GM18909 (cell line): ENCODE measurements at regions not wholly inside any gene's neighbourhood (a gene's known extent, or its start where the extent isn't known, plus 50 kb on each side); places are given as distances from the start of the nearest gene placed in this dataset.

Experiments used
- ATAC-seq: cut with Tn5 transposase; IDR thresholded peaks from one replicate; pipeline ENCODE4 v1.9.1; 2021; ENCODE audit warnings: mild to moderate bottlenecking; ENCODE audit not compliant: unreplicated experiment, poor library complexity

- no peak for ATAC-seq
These were observed 207.0 kb upstream of the SLC30A5 start for GRCh38 chr5:68886814-68887213.

DNA sequence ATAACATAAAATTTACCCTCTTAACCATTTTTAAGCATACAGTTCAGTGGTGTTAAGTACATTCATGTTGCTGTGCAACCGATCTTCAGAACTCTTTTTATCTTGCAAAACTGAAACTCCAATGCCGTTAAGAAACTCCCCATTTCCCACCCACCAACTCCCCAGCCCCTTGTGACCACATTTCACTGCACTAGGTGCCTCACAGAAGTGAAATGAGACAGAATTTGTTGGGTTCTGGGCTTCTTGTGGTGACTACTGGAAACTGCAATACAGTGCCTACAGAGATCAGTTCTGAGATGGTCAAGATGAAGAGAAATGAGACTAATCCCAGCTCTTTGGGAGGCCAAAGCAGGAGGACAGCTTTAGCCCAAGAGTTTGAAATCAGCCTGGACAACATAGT is 202.1 kb upstream of the SLC30A5 start:
- ATAC-seq, result peak; percentile 52

- ATAC-seq, result no peak
These were observed 199.1 kb upstream of the SLC30A5 start for GRCh38 chr5:68894673-68895072.

GRCh38 chr5:68898951-68899471 is 194.8 kb upstream of the SLC30A5 start:
- no peak for ATAC-seq

- ATAC-seq, result no peak
These were observed 181.7 kb upstream of the SLC30A5 start for GRCh38 chr5:68911840-68912690.

GRCh38 chr5:68915079-68915478 is 178.7 kb upstream of the SLC30A5 start:
- no peak for ATAC-seq

- ATAC-seq, result no peak
These were observed 175.5 kb upstream of the SLC30A5 start for GRCh38 chr5:68918306-68918705.

DNA sequence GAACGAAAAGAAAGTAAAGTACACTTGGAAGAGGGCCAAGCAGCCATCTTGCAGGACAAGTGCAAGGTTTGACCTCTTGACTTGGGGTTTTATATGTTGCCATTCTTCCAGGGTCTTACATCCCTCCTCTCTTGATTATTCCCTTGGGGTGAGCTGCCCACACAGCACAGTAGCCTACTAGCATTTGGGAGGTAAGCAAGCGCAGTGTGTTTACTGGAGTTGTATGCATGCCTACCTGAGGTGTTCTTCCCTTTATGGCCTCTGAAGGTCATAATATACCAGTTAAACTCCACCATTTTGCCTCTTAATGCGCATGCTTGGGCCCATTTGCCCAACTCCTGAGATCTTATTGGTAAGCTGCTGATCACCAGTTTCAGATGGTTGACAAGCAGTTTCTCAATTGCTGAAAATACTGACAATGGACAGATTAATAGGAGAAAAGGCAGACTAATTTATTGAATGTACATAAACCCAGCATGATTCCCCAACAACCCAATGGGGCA is 173.8 kb upstream of the SLC30A5 start:
- ATAC-seq, result no peak

DNA sequence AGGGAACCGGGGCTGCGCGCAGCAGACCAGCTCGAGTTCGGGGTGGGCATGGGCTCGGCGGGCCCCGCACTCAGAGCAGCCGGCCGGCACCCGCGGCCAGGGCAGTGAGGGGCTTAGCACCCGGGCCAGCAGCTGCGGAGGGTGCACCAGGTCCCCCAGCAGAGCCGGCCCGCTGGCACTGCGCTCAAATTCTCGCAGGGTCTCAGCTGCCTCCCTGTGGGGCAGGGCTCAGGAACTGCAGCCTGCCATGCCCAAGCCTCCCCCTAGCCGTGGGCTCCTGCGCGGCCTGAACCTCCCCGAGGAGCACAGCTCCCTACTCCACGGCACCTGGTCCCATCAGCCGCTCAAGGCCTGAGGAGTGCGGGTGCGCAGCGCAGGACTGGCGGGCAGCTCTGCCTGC is 172.9 kb upstream of the SLC30A5 start:
- no peak for ATAC-seq

- ATAC-seq, result no peak
These were observed 171.4 kb upstream of the SLC30A5 start for GRCh38 chr5:68922172-68922987.

GRCh38 chr5:68924481-68925145 is 169.2 kb upstream of the SLC30A5 start:
- ATAC-seq, result no peak

- ATAC-seq, result no peak
These were observed 165.1 kb upstream of the SLC30A5 start for GRCh38 chr5:68928617-68929302.

DNA sequence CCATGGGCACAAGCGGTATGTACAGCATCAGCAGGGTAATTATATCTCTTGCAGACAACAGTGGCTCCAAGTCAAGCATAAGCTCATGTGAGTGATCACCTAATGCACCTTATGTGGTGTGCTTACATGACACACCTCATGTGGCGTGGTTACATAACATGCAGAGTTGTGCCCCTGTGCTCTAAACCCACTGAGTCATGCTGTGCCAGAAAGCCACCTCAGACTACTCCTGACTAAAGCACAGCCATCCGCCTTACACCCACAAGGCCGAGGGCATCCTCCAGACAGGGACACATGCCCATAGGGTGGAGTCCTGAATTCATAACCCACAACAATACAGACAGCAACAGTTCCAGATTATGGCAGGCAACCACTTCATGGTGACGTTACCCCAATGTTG is 163.7 kb upstream of the SLC30A5 start:
- no peak for ATAC-seq

- no peak for ATAC-seq
These were observed 160.9 kb upstream of the SLC30A5 start for GRCh38 chr5:68932830-68933434.

DNA sequence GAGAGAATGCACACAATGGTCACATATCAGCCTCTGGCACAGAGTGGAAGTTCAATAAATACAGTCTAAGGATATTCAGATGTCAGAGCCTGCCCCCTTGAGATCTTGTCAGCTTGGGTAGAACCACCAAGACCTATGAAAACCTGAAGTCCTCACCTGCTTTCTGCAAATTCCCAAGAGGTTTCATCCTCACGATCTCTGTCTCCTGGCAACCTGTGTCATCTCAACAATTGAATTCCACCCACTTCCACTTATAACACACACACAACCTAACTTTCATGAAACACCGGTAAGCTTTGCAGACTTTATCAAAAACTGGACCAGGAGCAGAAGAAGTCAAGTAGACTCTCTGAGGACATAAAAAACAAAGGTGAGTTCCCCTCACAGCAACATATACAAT is 151.6 kb upstream of the SLC30A5 start:
- no peak for ATAC-seq

GRCh38 chr5:68946728-68947127 is 147.1 kb upstream of the SLC30A5 start:
- no peak for ATAC-seq

- no peak for ATAC-seq
These were observed 145.8 kb upstream of the SLC30A5 start for GRCh38 chr5:68947986-68948385.

DNA sequence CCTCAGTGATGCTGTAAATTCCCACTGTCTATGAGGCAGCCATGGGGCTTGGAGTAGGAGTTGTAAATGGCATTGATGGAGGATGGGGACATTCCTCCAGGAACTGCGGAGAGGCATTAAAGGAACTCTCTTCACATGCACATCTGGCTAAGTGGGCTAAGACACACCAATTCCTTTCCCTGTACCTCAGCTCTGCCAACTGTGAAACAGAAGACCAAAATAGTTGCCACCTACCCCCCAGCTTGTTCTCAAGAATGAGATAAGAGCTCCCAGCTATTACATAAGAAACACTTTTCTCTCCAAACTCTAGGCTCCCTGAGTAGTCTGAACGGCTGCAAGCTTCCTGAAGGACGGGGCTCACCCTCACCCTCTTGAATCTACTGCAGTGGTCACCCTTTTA is 144.6 kb upstream of the SLC30A5 start:
- no peak for ATAC-seq

- ATAC-seq, result no peak
These were observed 144.1 kb upstream of the SLC30A5 start for GRCh38 chr5:68949711-68950110.

GRCh38 chr5:68950125-68950524 is 143.7 kb upstream of the SLC30A5 start:
- no peak for ATAC-seq
